ACHN (cell line): ENCODE measurements at regions not wholly inside any gene's neighbourhood (a gene's known extent, or its start where the extent isn't known, plus 50 kb on each side); places are given as distances from the start of the nearest gene placed in this dataset.
"Not testable (repeated sequence)": the region's sequence is repeated elsewhere in the genome, so short reads cannot be mapped to it uniquely, and the experiment has no call there.

Experiments
- DNase-seq: peaks from one replicate; pipeline ENCODE4 v3.0.0-alpha.2; 2015
- in situ Hi-C: cut with HindIII; loops from 2 replicates; pipeline ENCODE4 v1.10.0; 2017; ENCODE audit warnings: low sequenced_read_pairs, low pct_ligation_motif_present, low pct_unique_long_range_greater_than_20kb

DNA sequence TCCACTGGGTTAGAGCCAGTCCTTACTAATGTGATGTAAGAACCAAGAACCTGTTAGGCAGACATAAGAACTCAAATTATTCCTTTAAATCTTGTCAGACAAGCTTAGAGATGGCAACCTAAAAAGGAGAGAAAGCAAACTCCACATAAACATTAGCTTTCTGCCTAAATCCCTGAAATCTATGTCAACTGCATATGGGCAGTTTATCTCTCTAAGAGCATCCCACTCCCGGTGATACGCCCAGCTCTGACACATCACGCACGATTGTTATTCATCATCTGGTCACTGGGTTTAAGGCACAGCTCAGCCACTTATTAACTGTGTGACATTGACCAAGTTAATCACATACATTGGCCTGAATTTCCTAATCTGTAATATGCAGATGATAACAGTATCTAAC lies 323.7 kb downstream of the HHIPL2 start:
- in situ Hi-C loops, result no loop called here
- DNase-seq, result no peak

DNA sequence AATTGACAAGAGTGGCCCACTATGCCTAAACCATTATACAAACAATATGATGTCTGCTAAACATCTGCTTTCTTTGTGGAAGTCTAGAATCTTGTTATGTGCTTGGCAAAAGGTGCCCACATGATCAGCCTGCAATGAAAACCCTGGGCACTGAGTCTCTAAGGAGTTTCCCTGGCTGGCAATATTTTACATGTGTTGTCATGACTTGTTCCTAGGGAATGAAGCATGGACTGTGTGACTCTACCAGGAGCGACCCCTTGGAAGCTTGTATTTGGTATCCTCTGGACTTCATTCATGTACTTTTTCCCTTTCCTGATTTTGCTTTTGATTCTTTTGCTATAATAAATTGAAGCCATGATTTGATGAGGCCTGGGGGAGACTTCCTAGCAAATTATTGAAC lies 324.9 kb downstream of the HHIPL2 start:
- no peak for DNase-seq
- in situ Hi-C loops, result no loop called here

DNA sequence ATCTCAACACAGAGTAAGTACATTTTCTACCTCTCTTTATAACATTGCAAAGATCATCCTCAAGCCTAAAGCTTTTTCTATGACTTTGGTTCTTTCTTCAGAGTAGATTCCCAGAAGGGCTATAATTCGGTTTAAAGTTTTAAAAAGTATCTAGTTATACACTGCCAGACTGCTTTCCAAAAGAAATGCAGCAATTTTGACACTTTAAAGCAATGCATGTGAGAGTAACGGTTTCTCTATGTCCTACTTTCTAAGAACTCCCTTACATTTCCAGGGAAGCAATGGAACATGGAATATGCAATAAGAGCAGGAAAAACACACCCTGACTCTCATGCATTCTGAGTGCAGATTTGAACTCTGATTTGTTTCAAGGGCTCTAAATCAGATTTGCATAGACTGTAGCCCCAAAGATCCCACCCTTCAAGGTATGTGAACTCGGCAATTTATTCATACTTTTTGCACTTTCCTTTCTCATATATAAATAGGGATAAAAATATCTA lies 331.6 kb downstream of the HHIPL2 start:
- in situ Hi-C loops, result no loop called here
- no peak for DNase-seq

DNA sequence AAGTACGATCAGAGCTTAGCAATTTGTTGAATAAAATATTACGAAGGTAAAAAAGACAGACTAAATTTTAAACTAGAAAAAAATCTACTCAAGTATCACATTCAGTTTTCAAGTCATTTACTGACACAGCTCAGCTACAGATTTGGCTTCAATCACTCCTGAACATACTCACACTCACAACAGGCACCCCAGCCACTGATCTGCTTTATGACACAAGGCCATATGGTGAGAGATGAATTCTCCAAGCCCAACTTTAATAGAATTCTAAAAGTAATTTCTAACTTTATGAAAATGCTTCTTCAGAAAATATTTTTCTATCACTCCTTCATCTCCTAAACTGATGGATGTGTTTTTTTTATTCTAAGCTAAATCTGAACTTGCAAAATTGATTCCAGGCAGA lies 337.1 kb downstream of the HHIPL2 start:
- in situ Hi-C loops, result no loop called here
- DNase-seq, result no peak

DNA sequence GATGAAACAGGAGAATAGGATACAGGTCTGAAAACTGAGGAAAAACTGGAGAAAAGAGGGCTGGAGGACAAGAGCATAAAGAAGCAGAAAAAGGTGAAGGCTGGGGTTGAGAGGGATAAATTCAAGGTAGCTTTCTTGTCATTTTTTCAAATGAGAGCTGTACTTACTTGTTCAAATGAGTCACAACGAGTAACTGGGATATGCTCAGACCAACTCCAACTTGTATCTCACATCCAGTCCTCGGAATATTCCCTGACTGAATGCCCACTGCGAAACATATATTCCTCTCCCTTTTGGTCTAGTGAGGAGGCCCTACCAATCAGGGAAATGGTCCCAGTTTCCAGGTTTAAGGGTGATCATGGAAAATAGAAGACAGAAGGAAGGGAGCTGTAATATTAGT lies 343.4 kb downstream of the HHIPL2 start:
- DNase-seq, result no peak
- in situ Hi-C loops, result no loop called here

DNA sequence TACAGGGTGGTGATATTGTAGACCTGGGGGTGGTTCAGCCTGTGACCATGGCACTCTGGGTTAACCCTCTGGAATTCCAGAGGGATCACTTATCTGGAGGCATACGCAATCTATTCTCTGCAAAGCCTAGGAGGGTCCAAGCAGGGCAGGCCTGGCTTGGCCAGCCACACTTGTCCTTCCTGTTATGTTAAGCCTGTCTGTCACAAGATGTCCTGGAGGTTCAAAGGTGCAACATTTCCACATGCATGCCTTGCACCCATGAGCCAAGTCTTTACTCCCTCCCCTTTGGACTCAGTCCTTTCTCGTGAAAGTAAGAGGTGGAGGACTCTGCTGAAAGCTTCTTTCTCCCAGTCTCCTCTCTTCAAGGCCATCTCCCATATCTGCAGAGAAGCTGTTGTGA lies 345.1 kb downstream of the HHIPL2 start:
- in situ Hi-C loops, result no loop called here
- no peak for DNase-seq

DNA sequence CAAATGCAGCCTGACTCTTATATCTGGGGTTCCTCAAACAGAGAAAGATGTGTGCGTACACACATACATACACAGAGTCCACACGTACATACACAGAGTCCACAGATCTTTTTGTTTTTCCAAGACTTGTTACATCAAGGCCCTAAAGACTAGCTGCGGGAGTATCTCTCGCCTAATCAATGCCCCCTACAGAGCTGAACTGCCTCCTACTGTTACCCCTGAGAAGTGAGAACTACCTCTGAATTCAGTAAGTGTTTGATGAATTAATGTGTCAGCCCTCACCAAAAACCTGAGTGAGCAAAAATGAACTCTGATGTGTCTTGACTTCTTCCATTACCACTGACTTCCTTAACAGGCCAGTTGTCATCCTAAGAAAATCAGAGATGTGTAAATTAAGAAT lies 351.2 kb downstream of the HHIPL2 start:
- in situ Hi-C loops, result no loop called here
- no peak for DNase-seq

DNA sequence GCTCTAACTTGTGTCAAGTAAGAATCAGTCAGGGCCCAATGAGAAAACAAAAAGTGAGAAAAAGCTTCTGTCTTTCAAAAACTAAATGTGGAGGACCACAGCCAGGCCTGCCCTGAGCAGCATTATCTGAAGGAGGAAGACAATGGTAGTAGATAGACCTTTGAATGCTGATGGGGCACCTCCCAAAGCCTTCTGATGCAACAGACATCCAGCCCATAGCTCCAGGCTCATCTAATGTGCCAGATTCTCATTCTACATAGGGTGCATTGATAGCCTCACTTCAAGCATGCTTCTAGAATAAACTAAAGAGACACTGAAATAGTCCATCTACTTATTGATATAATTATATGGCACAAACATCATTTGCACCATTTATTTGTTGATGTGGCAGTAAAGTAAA lies 351.6 kb downstream of the HHIPL2 start:
- DNase-seq, result no peak
- in situ Hi-C loops, result no loop called here

DNA sequence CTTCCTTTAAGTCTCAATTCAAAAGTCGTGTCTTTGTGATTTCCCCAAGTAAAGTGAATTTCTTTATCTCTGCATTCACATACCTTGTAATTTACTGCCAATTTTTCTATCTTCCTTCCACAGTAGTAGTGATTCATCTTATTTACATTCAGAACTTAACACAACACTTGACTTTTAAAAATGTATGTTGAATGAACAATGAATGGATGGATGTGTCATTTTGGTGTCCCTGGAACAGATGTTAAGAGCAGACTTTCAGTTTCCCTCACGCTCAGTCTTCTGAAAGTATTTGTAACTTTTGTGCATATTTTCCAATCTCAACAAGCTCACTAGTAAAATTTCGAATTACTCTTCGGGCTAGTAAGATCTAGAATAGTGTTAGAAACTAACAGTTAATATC lies 352.0 kb downstream of the HHIPL2 start:
- in situ Hi-C loops, result no loop called here
- no peak for DNase-seq

DNA sequence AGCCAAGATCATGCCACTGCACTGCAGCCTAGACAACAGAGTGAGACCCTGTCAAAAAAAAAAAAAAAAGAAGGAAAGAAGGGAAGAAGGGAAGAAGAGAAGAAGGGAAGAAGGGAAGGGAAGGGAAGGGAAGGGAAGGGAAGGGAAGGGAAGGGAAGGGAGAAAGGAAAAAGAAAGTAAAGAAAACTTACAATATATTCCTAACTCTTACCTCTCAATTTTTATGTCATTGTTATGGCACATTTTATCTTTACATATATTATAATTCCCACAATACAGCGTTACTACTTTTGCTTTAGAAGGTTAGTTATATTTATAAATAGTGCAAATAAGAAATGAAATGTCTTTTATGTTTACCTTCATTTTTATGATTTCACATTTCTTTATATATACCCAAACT lies 358.7 kb downstream of the HHIPL2 start:
- in situ Hi-C loops, result no loop called here

DNA sequence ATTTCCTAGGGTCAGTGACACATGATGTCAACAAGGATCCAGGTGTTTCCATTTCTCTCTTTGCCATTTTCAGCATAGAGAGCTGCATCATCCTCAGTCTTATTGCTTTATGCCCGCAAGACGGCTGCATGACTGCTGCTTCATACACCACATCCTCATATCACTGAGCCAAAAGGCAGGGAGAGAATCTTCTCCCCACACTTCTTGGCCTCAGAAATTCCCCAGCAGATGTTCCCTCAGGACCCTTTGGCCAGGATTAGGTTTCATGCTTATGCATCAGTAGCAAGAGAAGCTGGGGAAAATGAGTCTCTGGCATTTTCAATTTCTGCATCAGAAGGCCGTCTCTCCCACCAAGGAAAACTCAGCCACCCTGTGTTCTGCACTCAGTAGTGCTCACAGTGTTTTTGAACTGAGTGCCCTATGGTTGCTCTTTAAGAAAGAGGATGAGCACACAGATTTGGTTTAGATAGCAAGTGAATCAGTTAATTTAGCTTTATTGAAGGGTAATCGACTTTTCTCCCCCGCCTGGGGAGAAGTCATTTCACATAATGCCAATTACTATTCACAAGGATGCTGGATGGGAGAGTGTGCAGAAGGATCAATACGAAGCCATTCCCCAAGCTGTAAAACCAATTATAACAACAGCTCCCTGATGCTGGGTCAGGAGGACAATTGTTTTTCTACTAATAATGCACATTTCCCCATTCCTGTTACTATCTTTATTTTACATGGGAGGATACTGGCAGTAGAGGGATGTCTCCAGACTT lies 360.2 kb downstream of the HHIPL2 start:
- DNase-seq, result no peak
- in situ Hi-C loops, result no loop called here

More for the DNA sequence above, 358.7 kb downstream of the HHIPL2 start:
- no peak for DNase-seq

DNA sequence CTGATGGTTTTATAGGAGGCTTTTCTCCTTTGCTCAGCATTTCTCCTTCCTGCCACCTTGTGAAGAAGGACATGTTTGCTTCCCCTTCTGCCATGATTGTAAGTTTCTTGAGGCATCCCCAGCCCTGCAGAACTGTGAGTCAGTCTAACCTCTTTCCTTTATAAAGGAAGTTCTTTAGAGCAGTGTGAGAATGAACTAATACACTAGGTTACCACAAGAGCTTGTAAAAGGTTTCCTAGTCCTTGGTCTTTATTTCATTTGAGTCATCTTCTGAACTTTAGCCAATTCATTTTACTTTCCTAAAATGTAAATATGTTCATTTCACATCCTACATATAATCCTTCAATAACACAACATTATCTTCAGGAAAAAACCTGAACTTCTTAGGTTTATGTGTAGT lies 365.3 kb downstream of the HHIPL2 start:
- no peak for DNase-seq
- in situ Hi-C loops, result no loop called here

DNA sequence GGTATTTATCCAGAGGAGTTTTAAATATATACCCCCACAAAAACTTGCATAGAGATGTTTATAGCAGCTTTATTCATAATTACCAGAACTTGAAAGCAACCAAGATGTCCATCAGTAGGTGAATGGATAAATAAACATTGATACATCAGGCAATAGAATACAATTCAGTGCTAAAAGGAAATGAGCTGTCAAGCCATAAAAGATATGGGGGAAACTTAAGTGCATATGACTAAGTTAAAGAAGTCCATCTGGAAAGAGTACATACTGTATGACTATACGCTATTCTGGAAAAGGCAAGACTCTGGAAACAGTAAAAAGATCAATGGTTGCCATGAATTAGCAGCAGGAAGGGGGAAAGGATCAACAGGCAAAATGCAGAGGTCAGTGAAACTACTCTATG lies 366.7 kb downstream of the HHIPL2 start:
- in situ Hi-C loops, result no loop called here
- no peak for DNase-seq

DNA sequence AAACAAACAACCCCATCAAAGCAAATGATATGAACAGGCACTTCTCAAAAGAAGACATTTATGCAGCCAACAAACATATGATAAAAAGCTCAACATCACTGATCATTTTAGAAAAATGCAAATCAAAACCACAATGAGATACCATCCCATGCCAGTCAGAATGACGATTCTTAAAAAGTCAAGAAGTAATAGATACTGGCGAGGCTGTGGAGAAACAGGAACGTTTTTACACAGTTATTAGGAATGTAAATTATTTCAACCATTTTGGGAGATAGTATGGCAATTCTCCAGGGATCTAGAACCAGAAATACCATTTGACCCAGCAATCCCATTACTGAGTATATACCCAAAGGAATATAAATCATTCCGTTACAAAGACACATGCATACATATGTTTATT lies 370.4 kb downstream of the HHIPL2 start:
- DNase-seq, in situ Hi-C loops: not testable (repeated sequence)

DNA sequence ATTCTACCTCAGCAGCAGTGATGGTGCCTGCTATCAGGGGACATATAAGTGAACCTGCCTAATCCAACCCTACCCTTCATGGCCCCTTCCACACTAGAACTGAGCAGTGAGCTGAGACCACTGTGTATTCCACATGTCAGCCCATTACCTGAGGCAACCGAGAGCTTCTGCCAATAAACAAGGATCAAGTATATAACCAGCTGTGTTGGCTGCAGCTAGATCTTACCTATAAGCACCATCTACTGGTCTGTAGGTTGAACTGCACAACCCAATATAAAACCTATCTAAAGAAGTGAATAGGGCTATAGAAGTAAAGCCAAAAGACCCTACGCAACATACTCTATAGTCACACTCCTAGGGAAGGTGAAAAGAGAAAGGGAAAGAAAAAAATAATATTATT lies 376.9 kb downstream of the HHIPL2 start:
- in situ Hi-C loops, result no loop called here
- peak; percentile 41 for DNase-seq

DNA sequence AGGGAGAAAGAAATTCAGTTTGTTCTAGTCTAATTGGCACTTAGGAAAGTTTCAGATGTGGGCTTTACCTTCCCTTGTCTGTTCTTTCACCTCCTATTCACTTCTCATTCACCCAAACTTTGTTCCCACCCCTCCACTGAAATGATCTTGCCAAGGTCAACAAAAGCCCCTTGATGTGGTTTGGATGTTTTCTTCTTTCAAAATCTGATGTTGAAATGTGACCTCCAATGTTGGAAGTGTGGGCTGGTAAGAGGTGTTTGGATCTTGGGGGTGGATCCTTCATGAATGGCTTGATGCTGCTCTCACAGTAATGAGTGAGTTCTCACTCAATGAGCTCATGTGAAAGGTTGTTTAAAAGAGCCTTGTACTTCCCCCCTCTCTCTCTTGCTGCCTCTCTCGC lies 379.3 kb downstream of the HHIPL2 start:
- DNase-seq, result no peak
- in situ Hi-C loops, result no loop called here

DNA sequence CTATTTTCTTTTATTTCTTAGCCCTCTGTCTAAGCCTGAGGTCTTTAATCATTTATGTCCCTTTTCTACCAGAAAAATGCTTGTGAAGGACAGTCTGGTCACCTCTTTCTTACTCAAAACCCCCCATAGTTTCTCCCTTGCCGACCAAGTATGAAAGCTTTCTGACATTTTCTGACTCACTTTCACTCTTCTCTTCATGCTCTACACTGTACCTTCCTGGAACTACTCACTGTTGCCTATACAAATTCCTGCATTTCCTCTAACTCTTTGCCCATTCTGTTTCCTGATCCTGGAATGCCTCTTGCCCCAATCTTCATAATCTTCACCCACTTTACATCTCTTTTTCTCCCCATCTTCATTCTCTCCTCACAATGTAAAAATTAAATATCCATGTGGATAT lies 380.0 kb downstream of the HHIPL2 start:
- DNase-seq, result no peak
- in situ Hi-C loops, result no loop called here

DNA sequence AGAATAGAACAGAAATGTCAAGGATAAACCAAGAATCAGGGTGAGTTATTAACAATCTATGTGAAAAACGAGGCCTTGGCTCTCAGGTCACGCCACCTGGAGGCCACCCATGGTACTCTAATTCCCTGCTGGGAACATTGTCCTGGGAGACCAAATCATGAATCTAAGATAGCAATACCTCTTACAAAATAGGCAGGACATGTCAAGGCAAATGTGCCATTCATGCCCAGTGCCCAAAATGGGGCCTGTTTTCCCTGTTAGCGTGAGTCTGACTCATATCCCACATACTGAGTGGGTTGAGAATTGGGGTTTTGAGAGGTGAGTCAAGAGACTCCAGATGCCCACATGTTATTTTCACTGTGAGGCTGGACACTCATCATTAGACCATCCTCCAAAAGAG lies 380.8 kb downstream of the HHIPL2 start:
- peak; percentile 39 for DNase-seq
- in situ Hi-C loops, result no loop called here

DNA sequence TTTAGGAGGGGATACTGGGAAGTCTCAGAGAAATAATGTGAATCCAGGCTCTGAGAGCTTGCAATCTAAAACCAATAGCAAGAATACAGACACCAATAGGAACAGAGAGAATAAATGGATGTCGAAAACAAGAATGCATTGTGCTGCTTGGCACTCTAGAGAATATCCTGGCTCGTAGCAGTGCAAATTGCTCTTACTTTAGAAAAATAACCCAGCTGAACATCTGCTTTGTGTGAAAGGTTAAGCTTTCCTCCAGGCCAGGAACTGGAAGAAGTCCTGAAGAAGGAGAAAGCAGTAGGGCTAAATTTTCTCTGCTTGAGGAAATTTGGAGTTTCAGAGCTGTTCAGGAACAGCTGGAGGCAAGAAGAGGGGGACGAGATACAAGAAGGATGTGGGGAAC lies 382.3 kb downstream of the HHIPL2 start:
- in situ Hi-C loops, result no loop called here
- DNase-seq, result no peak

DNA sequence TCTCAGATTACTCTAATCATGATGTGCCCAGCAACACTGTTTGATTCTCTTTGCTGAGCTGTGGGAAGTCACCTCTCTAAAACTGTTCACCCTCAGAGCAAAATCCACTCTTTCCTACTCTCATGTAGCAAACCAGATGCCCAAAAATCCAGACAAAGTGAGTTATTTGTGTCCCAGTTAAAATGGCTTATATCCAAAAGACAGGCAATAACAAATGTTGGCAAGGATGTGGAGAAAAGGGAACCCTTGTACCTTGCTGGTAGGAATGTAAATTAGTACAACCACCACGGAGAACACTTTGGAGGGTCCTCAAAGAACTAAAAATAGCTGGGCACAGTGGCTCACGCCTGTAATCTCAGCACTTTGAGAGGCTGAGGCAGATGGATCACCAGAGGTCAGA lies 384.0 kb downstream of the HHIPL2 start:
- in situ Hi-C loops, result no loop called here
- no peak for DNase-seq

DNA sequence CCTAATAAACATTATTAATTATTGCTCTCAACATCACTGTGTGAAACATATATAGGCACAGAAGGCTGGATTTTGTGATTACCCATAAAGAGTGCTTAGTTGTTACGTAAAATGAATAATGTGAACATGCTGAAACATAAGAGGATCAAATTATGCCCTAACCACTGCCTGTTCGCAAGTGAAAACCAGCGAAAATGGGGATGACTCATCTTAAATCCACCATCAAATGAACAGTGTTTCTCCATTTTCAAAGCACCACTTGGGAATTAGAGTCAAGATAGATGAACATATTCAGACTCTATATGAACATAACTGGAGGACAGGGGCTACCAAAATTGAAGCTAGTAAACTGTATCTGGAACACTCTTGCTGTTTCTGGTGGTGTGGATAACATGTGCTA lies 386.2 kb downstream of the HHIPL2 start:
- DNase-seq, result no peak
- in situ Hi-C loops, result no loop called here
